Motor neuron (in vitro differentiated cells): ENCODE measurements at regions not wholly inside any gene's neighbourhood (a gene's known extent, or its start where the extent isn't known, plus 50 kb on each side); places are given as distances from the start of the nearest gene placed in this dataset.

ENCODE experiments used
- ATAC-seq, 8 experiments: fragments of 200-7000 bp; cut with Tn5 transposase; replicated peaks in 6 of 8; 2 replicates each; pipeline ENCODE4 v1.8.0; 2021; ENCODE audit warnings: mild to moderate bottlenecking in 8 of 8, moderate library complexity in 8 of 8
- H3K27ac ChIP-seq, 2 donors: fragments of 250-450 bp; sonication (Bioruptor Pico); 2 replicates each; pipeline ENCODE4 v1.9.0; 2021; ENCODE audit warnings: antibody characterized with exemption in 2 of 2, mild to moderate bottlenecking in 2 of 2, moderate library complexity in 1 of 2
- H3K4me1 ChIP-seq, 2 donors: fragments of 250-450 bp; sonication (Bioruptor Pico); replicated peaks in 1 of 2; 2 replicates each; pipeline ENCODE4 v1.6.1; 2021; ENCODE audit warnings: antibody characterized with exemption in 2 of 2, mild to moderate bottlenecking in 2 of 2, moderate library complexity in 1 of 2
- H3K4me3 ChIP-seq, 5 donors: fragments of 250-450 bp; sonication (Bioruptor Pico); 2 replicates each; pipeline ENCODE4 v1.9.0; 2021; ENCODE audit warnings: antibody characterized with exemption in 5 of 5, mild to moderate bottlenecking in 5 of 5, moderate library complexity in 4 of 5
- WGBS, 10 experiments: fragments of 450-650 bp; shearing (Covaris generic); methylation state at CpG; one replicate each; pipeline ENCODE4 v1.0.0; 2022; 5-methylcytosine and 5-hydroxymethylcytosine counted together
- in situ Hi-C, 9 experiments: fragments of 400-800 bp; cut with MboI; loops; one replicate each; pipeline ENCODE4 v1.15.0; 2021; ENCODE audit warnings: low sequenced_read_pairs in 9 of 9, low pct_unique_long_range_greater_than_20kb in 2 of 9; ENCODE audit not compliant: unreplicated experiment in 9 of 9

- in situ Hi-C loops: no loop called here
- ATAC-seq: no peak
- Histone ChIP-seq H3K4me3 (no peak overlapping the region), H3K27ac (no peak overlapping the region), H3K4me1 (no peaks in the 10 kb centered on the region)
- WGBS, 10 experiments: 58 to 100% (median 82%) methylated on average over 1 to 3 of the region's 3 CpGs
Observed at GRCh38 chr2:159855143-159855542, 57.1 kb upstream of the CD302 start.

GRCh38 chr2:159854481-159854880 is 56.5 kb upstream of the CD302 start:
- H3K4me1 ChIP-seq: no peaks in the 10 kb centered on the region
- in situ Hi-C loops: no loop called here
- ATAC-seq: peak in 3 of 8 experiments; percentile 32 to 53 (median 45)

GRCh38 chr2:159853101-159853500 is 55.1 kb upstream of the CD302 start:
- in situ Hi-C loops: no loop called here
- no peak overlapping the region for H3K27ac ChIP-seq
- ATAC-seq: no peak
- H3K4me3 ChIP-seq: no peak overlapping the region
- 78 to 100% (median 95%) methylated on average over 3 to 4 of the region's 4 CpGs; no CpG with 5 or more reads in 1 of the 10 experiments for WGBS, 10 experiments
- no peaks in the 10 kb centered on the region for H3K4me1 ChIP-seq

More at GRCh38 chr2:159854481-159854880, 56.5 kb upstream of the CD302 start:
- WGBS, 10 experiments: 0 to 100% (median 93%) methylated on average over 1 to 2 of the region's 3 CpGs; no CpG with 5 or more reads in 3 of the 10 experiments
- Histone ChIP-seq H3K4me3 (no peak overlapping the region), H3K27ac (no peak overlapping the region)

GRCh38 chr2:159851941-159852340 is 53.9 kb upstream of the CD302 start:
- H3K27ac ChIP-seq: no peak overlapping the region
- no peaks in the 10 kb centered on the region for H3K4me1 ChIP-seq
- in situ Hi-C loops: no loop called here
- 14 to 100% (median 68%) methylated on average over 1 to 2 of the region's 2 CpGs; no CpG with 5 or more reads in 1 of the 10 experiments for WGBS, 10 experiments
- no peak for ATAC-seq
- no peak overlapping the region for H3K4me3 ChIP-seq

GRCh38 chr2:159850789-159851188 is 52.8 kb upstream of the CD302 start:
- Histone ChIP-seq H3K4me3 (no peak overlapping the region), H3K4me1 (no peaks in the 10 kb centered on the region), H3K27ac (no peak overlapping the region)
- ATAC-seq: no peak
- in situ Hi-C loops: no loop called here

- Histone ChIP-seq H3K4me3 (no peak overlapping the region), H3K4me1 (no peaks in the 10 kb centered on the region), H3K27ac (no peak overlapping the region)
- in situ Hi-C loops: loop anchor here in 1 of 9 experiments (25.0 kb wide), 1 partner anchor 88 kb away; no protein-coding TSS in a partner anchor
- no peak for ATAC-seq
- WGBS, 10 experiments: 60 to 100% (median 81%) methylated on average over 1 to 2 of the region's 3 CpGs; no CpG with 5 or more reads in 2 of the 10 experiments
Observed at GRCh38 chr2:159849160-159849813, 51.3 kb upstream of the CD302 start.
